Astrocyte (in vitro differentiated cells and primary cell): ENCODE measurements at regions not wholly inside any gene's neighbourhood (a gene's known extent, or its start where the extent isn't known, plus 50 kb on each side); places are given as distances from the start of the nearest gene placed in this dataset.
A peak's percentile ranks its signal among the peaks of the same experiment; 100 is the strongest.

Experiments used
- DNase-seq: peaks from one replicate; pipeline ENCODE4 v3.0.0-alpha.2; 2010; ENCODE audit warnings: low read depth
- FAIRE-seq: peaks from 2 replicates; lab custom pipeline; 2011; peaks lifted over from hg19 to GRCh38; lab: Jason Lieb, UNC
- H2AFZ ChIP-seq: 2 replicates; pipeline ENCODE4 v1.6.0; 2012; ENCODE audit warnings: low read depth, low read length, inconsistent platforms
- H3K27ac ChIP-seq: 2 replicates; pipeline ENCODE4 v1.5.1; 2011; ENCODE audit warnings: low read depth, low read length, inconsistent platforms
- H3K27me3 ChIP-seq: 2 replicates; pipeline ENCODE4 v1.6.0; 2011; ENCODE audit warnings: low read length, inconsistent platforms; ENCODE audit not compliant: insufficient read depth
- H3K36me3 ChIP-seq: 2 replicates; pipeline ENCODE4 v1.5.1; 2011; ENCODE audit warnings: low read length, inconsistent platforms; ENCODE audit not compliant: insufficient read depth
- H3K4me1 ChIP-seq: 2 replicates; pipeline ENCODE4 v1.5.1; 2011; ENCODE audit warnings: low read length, inconsistent platforms; ENCODE audit not compliant: insufficient read depth
- H3K4me2 ChIP-seq: 2 replicates; pipeline ENCODE4 v1.6.0; 2012; ENCODE audit warnings: low read length, inconsistent platforms
- H3K4me3 ChIP-seq: 2 replicates; pipeline ENCODE4 v1.5.1; 2011; ENCODE audit warnings: low read depth, mild to moderate bottlenecking, low read length, inconsistent platforms; ENCODE audit not compliant: insufficient read depth
- H3K79me2 ChIP-seq: 2 replicates; pipeline ENCODE4 v1.6.0; 2012; ENCODE audit warnings: mild to moderate bottlenecking, low read length, inconsistent platforms; ENCODE audit not compliant: insufficient read depth
- H3K9ac ChIP-seq: 2 replicates; pipeline ENCODE4 v1.6.0; 2012; ENCODE audit warnings: mild to moderate bottlenecking, low read length, inconsistent platforms
- H3K9me3 ChIP-seq: 2 replicates; pipeline ENCODE4 v1.5.1; 2012; ENCODE audit warnings: low read depth, mild to moderate bottlenecking, low read length, inconsistent platforms; ENCODE audit not compliant: insufficient read depth
- H4K20me1 ChIP-seq: 2 replicates; pipeline ENCODE4 v1.6.0; 2012; ENCODE audit warnings: low read length, inconsistent platforms; ENCODE audit not compliant: insufficient read depth
- H3K27ac Mint-ChIP-seq: one replicate; pipeline ENCODE4 v1.8.0; 2021; ENCODE audit warnings: mild to moderate bottlenecking, mixed read lengths; ENCODE audit not compliant: unreplicated experiment
- H3K27me3 Mint-ChIP-seq: one replicate; pipeline ENCODE4 v1.8.0; 2021; ENCODE audit warnings: low read depth, mixed read lengths; ENCODE audit not compliant: unreplicated experiment
- H3K36me3 Mint-ChIP-seq: one replicate; pipeline ENCODE4 v1.8.0; 2021; ENCODE audit warnings: low read depth, mixed read lengths; ENCODE audit not compliant: unreplicated experiment
- H3K4me1 Mint-ChIP-seq: one replicate; pipeline ENCODE4 v1.8.0; 2021; ENCODE audit warnings: low read depth, mixed read lengths; ENCODE audit not compliant: unreplicated experiment
- H3K4me3 Mint-ChIP-seq: one replicate; pipeline ENCODE4 v1.8.0; 2021; ENCODE audit warnings: mild to moderate bottlenecking, moderate library complexity, mixed read lengths; ENCODE audit not compliant: unreplicated experiment
- H3K9me3 Mint-ChIP-seq: one replicate; pipeline ENCODE4 v1.8.0; 2021; ENCODE audit warnings: mild to moderate bottlenecking, mixed read lengths; ENCODE audit not compliant: unreplicated experiment
- EZH2 ChIP-seq: IDR thresholded peaks from 2 replicates; pipeline ENCODE4 v1.6.1; 2012; ENCODE audit warnings: mild to moderate bottlenecking, low read length, inconsistent platforms; ENCODE audit not compliant: insufficient read depth
- TF ChIP-seq, protein P1 (sequence below): IDR thresholded peaks from 2 replicates; pipeline ENCODE4 v1.5.1; 2011; ENCODE audit warnings: low read depth, mild to moderate bottlenecking, inconsistent platforms, low read length, moderate library complexity; ENCODE audit not compliant: insufficient read depth

DNA sequence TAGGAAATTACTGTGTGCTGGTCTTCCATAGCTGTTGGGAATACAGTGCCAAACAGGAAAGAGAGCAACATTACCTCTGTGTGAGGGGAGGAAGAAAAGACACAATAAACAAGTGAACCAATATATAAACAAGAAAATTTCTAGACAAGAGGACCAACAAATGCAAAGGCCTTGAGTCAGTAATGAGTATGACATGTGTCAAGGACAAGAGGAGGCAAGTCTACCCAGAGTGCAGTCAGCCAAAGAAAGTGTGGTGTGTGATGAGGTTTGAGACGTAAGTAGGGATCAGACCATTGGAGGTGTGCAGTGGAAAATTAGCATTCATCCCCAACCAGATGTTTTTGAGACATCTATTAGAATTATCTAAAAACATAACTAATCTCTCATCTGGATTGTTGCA is 69.5 kb upstream of the CDH6 start:
- peak overlapping the region; percentile 86 for H3K27ac Mint-ChIP-seq
- H3K36me3 Mint-ChIP-seq, result peaks cover 3% of the 10 kb centered on the region
- H3K79me2 ChIP-seq, result no peaks in the 10 kb centered on the region
- peaks cover 26% of the 10 kb centered on the region for H3K4me1 Mint-ChIP-seq
- H3K4me3 ChIP-seq, result no peak overlapping the region
- TF ChIP-seq, protein P1, sequence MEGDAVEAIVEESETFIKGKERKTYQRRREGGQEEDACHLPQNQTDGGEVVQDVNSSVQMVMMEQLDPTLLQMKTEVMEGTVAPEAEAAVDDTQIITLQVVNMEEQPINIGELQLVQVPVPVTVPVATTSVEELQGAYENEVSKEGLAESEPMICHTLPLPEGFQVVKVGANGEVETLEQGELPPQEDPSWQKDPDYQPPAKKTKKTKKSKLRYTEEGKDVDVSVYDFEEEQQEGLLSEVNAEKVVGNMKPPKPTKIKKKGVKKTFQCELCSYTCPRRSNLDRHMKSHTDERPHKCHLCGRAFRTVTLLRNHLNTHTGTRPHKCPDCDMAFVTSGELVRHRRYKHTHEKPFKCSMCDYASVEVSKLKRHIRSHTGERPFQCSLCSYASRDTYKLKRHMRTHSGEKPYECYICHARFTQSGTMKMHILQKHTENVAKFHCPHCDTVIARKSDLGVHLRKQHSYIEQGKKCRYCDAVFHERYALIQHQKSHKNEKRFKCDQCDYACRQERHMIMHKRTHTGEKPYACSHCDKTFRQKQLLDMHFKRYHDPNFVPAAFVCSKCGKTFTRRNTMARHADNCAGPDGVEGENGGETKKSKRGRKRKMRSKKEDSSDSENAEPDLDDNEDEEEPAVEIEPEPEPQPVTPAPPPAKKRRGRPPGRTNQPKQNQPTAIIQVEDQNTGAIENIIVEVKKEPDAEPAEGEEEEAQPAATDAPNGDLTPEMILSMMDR, result no peak
- no peak for TF ChIP-seq EZH2
- no peaks in the 10 kb centered on the region for H4K20me1 ChIP-seq
- H3K27ac ChIP-seq, result peak overlapping the region; percentile 59
- H3K9me3 Mint-ChIP-seq, result peaks cover 5% of the 10 kb centered on the region
- no peak overlapping the region for H2AFZ ChIP-seq
- H3K4me3 Mint-ChIP-seq, result no peak overlapping the region
- no peaks in the 10 kb centered on the region for H3K36me3 ChIP-seq
- H3K27me3 ChIP-seq, result no peaks in the 10 kb centered on the region
- FAIRE-seq, result no peak
- H3K4me1 ChIP-seq, result peaks cover 8% of the 10 kb centered on the region
- DNase-seq, result peak; percentile 20
- no peaks in the 10 kb centered on the region for H3K27me3 Mint-ChIP-seq
- peak overlapping the region; percentile 56 for H3K4me2 ChIP-seq
- no peaks in the 10 kb centered on the region for H3K9me3 ChIP-seq
- H3K9ac ChIP-seq, result no peak overlapping the region

DNA sequence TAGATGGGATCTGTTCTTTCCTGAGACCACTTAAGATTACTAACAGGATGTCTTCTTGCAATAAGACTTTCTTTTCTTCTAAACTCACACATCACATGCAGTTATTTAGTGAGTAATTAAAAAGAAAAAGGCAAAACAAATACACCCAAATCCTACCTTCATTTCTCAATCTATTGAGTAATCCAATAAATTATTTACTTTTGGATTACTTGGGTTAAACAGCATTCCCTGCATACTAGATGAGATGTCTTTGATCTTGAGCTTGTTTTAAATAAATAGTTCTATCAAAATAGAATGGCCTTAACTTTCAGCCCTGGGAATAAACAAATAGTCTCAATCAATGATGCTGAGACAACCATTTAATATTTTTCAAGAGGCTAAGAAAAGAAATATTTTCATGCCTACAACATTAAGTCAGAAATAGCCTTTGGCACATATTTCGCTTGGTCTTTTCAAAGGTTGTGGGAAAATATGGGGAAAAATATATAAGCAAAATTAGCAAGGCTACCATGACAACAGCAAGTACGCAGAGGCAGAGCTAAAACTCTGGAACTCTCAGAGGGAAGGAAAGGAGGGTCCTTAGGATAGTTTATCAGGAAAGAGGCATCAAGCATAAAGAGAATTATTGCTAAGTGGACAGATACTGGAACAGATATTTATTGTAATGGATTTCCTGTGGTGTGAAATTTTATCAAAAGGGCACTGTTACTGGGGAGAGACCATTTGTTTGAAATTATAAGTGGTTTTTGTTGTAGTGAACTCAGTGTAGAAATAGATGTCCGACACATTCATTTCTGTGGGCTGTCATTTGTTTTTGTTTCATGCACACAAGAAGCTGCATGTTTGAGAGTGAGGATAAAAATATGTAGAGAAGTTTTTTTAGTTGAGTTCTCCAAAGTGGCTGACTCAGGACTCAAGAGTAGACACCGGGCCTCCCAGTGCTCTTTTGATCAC is 70.2 kb upstream of the CDH6 start:
- Histone ChIP-seq H3K9me3 (no peaks in the 10 kb centered on the region), H3K36me3 (no peaks in the 10 kb centered on the region), H3K4me1 (peaks cover 8% of the 10 kb centered on the region), H3K27me3 (no peaks in the 10 kb centered on the region), H3K9ac (peak overlapping the region; percentile 49), H2AFZ (no peak overlapping the region), H3K79me2 (no peaks in the 10 kb centered on the region), H3K4me2 (peak overlapping the region; percentile 56), H3K4me3 (no peak overlapping the region), H3K27ac (peak overlapping the region; percentile 59), H4K20me1 (no peaks in the 10 kb centered on the region)
- H3K36me3 Mint-ChIP-seq, result peaks cover 3% of the 10 kb centered on the region
- peaks cover 5% of the 10 kb centered on the region for H3K9me3 Mint-ChIP-seq
- H3K27me3 Mint-ChIP-seq, result no peaks in the 10 kb centered on the region
- FAIRE-seq (no peak), DNase-seq (peak; percentile 81)
- H3K4me1 Mint-ChIP-seq, result peaks cover 26% of the 10 kb centered on the region
- H3K27ac Mint-ChIP-seq, result peak overlapping the region; percentile 86
- no peak for TF ChIP-seq EZH2
- TF ChIP-seq, protein P1, result no peak
- no peak overlapping the region for H3K4me3 Mint-ChIP-seq

DNA sequence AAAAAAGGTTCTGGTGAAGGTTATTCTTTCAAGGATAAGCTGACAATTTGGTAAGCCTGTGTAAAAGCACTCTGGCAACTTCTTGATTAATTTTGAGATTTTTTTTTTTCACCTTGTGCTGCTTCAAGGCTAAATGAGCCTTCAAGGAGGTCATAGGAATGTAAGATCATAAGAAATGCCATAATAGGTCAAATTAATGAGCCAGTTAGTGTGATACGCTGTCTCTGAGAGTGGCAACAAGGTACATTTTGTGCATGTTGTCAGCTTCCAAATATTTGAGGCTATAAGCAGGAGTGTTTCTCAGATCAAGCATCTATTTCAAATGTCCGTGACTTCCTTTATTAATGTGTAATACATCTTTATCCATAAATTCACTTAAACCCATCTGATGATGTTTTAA is 72.3 kb upstream of the CDH6 start:
- TF ChIP-seq, protein P1, result no peak
- TF ChIP-seq EZH2, result no peak
- H3K4me1 Mint-ChIP-seq, result peaks cover 26% of the 10 kb centered on the region
- Histone ChIP-seq H3K9me3 (no peaks in the 10 kb centered on the region), H3K4me1 (peaks cover 8% of the 10 kb centered on the region), H3K36me3 (no peaks in the 10 kb centered on the region), H4K20me1 (no peaks in the 10 kb centered on the region), H3K27ac (no peak overlapping the region), H2AFZ (no peak overlapping the region), H3K9ac (no peak overlapping the region), H3K4me3 (no peak overlapping the region), H3K79me2 (no peaks in the 10 kb centered on the region), H3K4me2 (no peak overlapping the region), H3K27me3 (no peaks in the 10 kb centered on the region)
- no peak for FAIRE-seq
- no peak for DNase-seq
- no peak overlapping the region for H3K4me3 Mint-ChIP-seq
- no peaks in the 10 kb centered on the region for H3K9me3 Mint-ChIP-seq
- H3K27me3 Mint-ChIP-seq, result no peaks in the 10 kb centered on the region
- H3K27ac Mint-ChIP-seq, result no peak overlapping the region
- no peaks in the 10 kb centered on the region for H3K36me3 Mint-ChIP-seq
